SK-N-SH treated with all-trans-retinoic acid at 6 μM for 48 hours (cell line): ENCODE measurements at regions not wholly inside any gene's neighbourhood (a gene's known extent, or its start where the extent isn't known, plus 50 kb on each side); places are given as distances from the start of the nearest gene placed in this dataset.

ENCODE experiments used
- ATAC-seq: fragments of 200-7000 bp; cut with Tn5 transposase; 3 replicates; pipeline ENCODE4 v1.9.1; 2020; ENCODE audit warnings: mild to moderate bottlenecking, moderate library complexity
- BACH2 ChIP-seq: fragments of 250-450 bp; sonication (Bioruptor Pico); IDR thresholded peaks from 2 replicates; pipeline ENCODE4 v1.9.0; 2021; ENCODE audit warnings: mild to moderate bottlenecking, borderline replicate concordance
- CREB5 ChIP-seq: fragments of 250-450 bp; sonication (Bioruptor Pico); IDR thresholded peaks from 2 replicates; pipeline ENCODE4 v1.5.1; 2020; ENCODE audit warnings: low read depth, mild to moderate bottlenecking, moderate library complexity
- CSDC2 ChIP-seq: fragments of 250-450 bp; sonication (Bioruptor Pico); IDR thresholded peaks from 2 replicates; pipeline ENCODE4 v1.5.0; 2020; ENCODE audit warnings: mild to moderate bottlenecking, moderate library complexity
- ESRRG ChIP-seq: fragments of 250-450 bp; sonication (Bioruptor Pico); IDR thresholded peaks from 2 replicates; pipeline ENCODE4 v1.6.1; 2021; ENCODE audit warnings: mild to moderate bottlenecking
- GLIS3 ChIP-seq: fragments of 250-450 bp; sonication (Bioruptor Pico); IDR thresholded peaks from 2 replicates; pipeline ENCODE4 v1.5.0; 2020; ENCODE audit warnings: mild to moderate bottlenecking, moderate library complexity
- ISL1 ChIP-seq: fragments of 250-450 bp; sonication (Bioruptor Pico); IDR thresholded peaks from 2 replicates; pipeline ENCODE4 v2.1.2; 2022; ENCODE audit warnings: mild to moderate bottlenecking, moderate library complexity
- OSR1 ChIP-seq: fragments of 250-450 bp; sonication (Bioruptor Pico); IDR thresholded peaks from 2 replicates; pipeline ENCODE4 v1.8.0; 2022; ENCODE audit warnings: moderate library complexity, mild to moderate bottlenecking, inconsistent platforms
- PPARA ChIP-seq: fragments of 250-450 bp; sonication (Bioruptor Pico); IDR thresholded peaks from 2 replicates; pipeline ENCODE4 v1.5.0; 2020; ENCODE audit warnings: mild to moderate bottlenecking, borderline replicate concordance
- RARB ChIP-seq: fragments of 250-450 bp; sonication (Bioruptor Pico); IDR thresholded peaks from 2 replicates; pipeline ENCODE4 v1.8.0; 2021; ENCODE audit warnings: mild to moderate bottlenecking, moderate library complexity
- SNAI2 ChIP-seq: fragments of 250-450 bp; sonication (Bioruptor Pico); IDR thresholded peaks from 2 replicates; pipeline ENCODE4 v1.5.0; 2020; ENCODE audit warnings: mild to moderate bottlenecking, moderate library complexity
- TCF4 ChIP-seq: fragments of 250-450 bp; sonication (Bioruptor Pico); IDR thresholded peaks from 2 replicates; pipeline ENCODE4 v1.8.0; 2021; ENCODE audit warnings: mild to moderate bottlenecking, moderate library complexity, borderline replicate concordance
- TOX ChIP-seq: fragments of 250-450 bp; sonication (Bioruptor Pico); IDR thresholded peaks from 2 replicates; pipeline ENCODE4 v1.8.0; 2021; ENCODE audit warnings: mild to moderate bottlenecking, moderate library complexity, borderline replicate concordance
- ZC3H10 ChIP-seq: fragments of 250-450 bp; sonication (Bioruptor Pico); IDR thresholded peaks from 2 replicates; pipeline ENCODE4 v1.5.1; 2021; ENCODE audit warnings: mild to moderate bottlenecking, moderate library complexity
- ZFP3 ChIP-seq: fragments of 250-450 bp; sonication (Bioruptor Pico); IDR thresholded peaks from 2 replicates; pipeline ENCODE4 v1.5.0; 2020; ENCODE audit warnings: mild to moderate bottlenecking, moderate library complexity
- ZFP30 ChIP-seq: fragments of 450-650 bp; formaldehyde crosslinking; IDR thresholded peaks from 2 replicates; pipeline ENCODE4 v1.5.0; 2022; ENCODE audit warnings: mild to moderate bottlenecking, moderate library complexity
- ZNF565 ChIP-seq: fragments of 450-650 bp; formaldehyde crosslinking; conservative IDR thresholded peaks from 2 replicates; pipeline ENCODE4 v1.5.0; 2020; ENCODE audit warnings: low read depth, mild to moderate bottlenecking, moderate library complexity
- ZNF70 ChIP-seq: fragments of 450-650 bp; formaldehyde crosslinking; IDR thresholded peaks from 2 replicates; pipeline ENCODE4 v1.5.0; 2020; ENCODE audit warnings: mild to moderate bottlenecking, moderate library complexity
- ZNF8 ChIP-seq: fragments of 450-650 bp; formaldehyde crosslinking; IDR thresholded peaks from 2 replicates; pipeline ENCODE4 v1.5.0; 2020; ENCODE audit warnings: mild to moderate bottlenecking, moderate library complexity
- TF ChIP-seq, protein P1 (sequence below): fragments of 250-450 bp; sonication (Bioruptor Pico); IDR thresholded peaks from 2 replicates; pipeline ENCODE4 v1.8.0; 2020; ENCODE audit warnings: mild to moderate bottlenecking, moderate library complexity, borderline replicate concordance
- TF ChIP-seq, protein P2 (sequence below): fragments of 250-450 bp; sonication (Bioruptor Pico); IDR thresholded peaks from 2 replicates; pipeline ENCODE4 v1.5.1; 2021; ENCODE audit warnings: mild to moderate bottlenecking, moderate library complexity
- TF ChIP-seq, protein P3 (sequence below): fragments of 250-450 bp; sonication (Bioruptor Pico); IDR thresholded peaks from 2 replicates; pipeline ENCODE4 v1.5.0; 2020; ENCODE audit warnings: mild to moderate bottlenecking, moderate library complexity

DNA sequence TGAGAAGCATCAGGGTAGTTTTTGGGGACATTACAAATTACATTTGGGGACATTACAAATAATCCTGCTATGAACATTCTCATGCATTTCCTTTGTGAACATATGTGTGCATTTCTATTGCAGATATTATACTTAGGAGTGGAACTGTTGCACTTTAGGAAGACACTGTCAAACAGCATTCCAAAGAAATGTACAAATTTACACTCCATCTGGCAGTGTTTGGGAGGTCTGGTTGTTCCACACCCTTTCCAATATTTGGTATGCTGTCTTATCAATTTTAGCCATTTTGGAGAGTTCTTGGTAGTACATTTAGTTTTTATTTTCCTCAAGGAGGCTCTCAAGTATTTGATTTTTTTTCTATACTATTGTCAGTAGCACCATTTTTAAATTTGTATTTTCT lies 419.1 kb upstream of the ARHGEF26 start:
- TF ChIP-seq ESRRG (no peak), RARB (CRISPR knock-in tag) (no peak), PPARA (CRISPR knock-in tag) (no peak), ZC3H10 (CRISPR knock-in tag) (no peak), GLIS3 (CRISPR knock-in tag) (no peak), TOX (CRISPR knock-in tag) (no peak), ZNF565 (CRISPR knock-in tag) (no peak), TCF4 (CRISPR knock-in tag) (no peak), ZNF70 (CRISPR knock-in tag) (no peak), ZNF8 (CRISPR knock-in tag) (no peak), CSDC2 (CRISPR knock-in tag) (no peak), CREB5 (CRISPR knock-in tag) (no peak), SNAI2 (CRISPR knock-in tag) (no peak), ZFP3 (CRISPR knock-in tag) (no peak)
- TF ChIP-seq, protein P1, sequence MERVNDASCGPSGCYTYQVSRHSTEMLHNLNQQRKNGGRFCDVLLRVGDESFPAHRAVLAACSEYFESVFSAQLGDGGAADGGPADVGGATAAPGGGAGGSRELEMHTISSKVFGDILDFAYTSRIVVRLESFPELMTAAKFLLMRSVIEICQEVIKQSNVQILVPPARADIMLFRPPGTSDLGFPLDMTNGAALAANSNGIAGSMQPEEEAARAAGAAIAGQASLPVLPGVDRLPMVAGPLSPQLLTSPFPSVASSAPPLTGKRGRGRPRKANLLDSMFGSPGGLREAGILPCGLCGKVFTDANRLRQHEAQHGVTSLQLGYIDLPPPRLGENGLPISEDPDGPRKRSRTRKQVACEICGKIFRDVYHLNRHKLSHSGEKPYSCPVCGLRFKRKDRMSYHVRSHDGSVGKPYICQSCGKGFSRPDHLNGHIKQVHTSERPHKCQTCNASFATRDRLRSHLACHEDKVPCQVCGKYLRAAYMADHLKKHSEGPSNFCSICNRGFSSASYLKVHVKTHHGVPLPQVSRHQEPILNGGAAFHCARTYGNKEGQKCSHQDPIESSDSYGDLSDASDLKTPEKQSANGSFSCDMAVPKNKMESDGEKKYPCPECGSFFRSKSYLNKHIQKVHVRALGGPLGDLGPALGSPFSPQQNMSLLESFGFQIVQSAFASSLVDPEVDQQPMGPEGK (CRISPR knock-in tag): no peak
- TF ChIP-seq, protein P2, sequence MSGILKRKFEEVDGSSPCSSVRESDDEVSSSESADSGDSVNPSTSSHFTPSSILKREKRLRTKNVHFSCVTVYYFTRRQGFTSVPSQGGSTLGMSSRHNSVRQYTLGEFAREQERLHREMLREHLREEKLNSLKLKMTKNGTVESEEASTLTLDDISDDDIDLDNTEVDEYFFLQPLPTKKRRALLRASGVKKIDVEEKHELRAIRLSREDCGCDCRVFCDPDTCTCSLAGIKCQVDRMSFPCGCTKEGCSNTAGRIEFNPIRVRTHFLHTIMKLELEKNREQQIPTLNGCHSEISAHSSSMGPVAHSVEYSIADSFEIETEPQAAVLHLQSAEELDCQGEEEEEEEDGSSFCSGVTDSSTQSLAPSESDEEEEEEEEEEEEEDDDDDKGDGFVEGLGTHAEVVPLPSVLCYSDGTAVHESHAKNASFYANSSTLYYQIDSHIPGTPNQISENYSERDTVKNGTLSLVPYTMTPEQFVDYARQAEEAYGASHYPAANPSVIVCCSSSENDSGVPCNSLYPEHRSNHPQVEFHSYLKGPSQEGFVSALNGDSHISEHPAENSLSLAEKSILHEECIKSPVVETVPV (CRISPR knock-in tag): no peak
- TF ChIP-seq, protein P3, sequence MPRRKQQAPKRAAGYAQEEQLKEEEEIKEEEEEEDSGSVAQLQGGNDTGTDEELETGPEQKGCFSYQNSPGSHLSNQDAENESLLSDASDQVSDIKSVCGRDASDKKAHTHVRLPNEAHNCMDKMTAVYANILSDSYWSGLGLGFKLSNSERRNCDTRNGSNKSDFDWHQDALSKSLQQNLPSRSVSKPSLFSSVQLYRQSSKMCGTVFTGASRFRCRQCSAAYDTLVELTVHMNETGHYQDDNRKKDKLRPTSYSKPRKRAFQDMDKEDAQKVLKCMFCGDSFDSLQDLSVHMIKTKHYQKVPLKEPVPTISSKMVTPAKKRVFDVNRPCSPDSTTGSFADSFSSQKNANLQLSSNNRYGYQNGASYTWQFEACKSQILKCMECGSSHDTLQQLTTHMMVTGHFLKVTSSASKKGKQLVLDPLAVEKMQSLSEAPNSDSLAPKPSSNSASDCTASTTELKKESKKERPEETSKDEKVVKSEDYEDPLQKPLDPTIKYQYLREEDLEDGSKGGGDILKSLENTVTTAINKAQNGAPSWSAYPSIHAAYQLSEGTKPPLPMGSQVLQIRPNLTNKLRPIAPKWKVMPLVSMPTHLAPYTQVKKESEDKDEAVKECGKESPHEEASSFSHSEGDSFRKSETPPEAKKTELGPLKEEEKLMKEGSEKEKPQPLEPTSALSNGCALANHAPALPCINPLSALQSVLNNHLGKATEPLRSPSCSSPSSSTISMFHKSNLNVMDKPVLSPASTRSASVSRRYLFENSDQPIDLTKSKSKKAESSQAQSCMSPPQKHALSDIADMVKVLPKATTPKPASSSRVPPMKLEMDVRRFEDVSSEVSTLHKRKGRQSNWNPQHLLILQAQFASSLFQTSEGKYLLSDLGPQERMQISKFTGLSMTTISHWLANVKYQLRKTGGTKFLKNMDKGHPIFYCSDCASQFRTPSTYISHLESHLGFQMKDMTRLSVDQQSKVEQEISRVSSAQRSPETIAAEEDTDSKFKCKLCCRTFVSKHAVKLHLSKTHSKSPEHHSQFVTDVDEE (CRISPR knock-in tag): no peak
- no peak for ATAC-seq

DNA sequence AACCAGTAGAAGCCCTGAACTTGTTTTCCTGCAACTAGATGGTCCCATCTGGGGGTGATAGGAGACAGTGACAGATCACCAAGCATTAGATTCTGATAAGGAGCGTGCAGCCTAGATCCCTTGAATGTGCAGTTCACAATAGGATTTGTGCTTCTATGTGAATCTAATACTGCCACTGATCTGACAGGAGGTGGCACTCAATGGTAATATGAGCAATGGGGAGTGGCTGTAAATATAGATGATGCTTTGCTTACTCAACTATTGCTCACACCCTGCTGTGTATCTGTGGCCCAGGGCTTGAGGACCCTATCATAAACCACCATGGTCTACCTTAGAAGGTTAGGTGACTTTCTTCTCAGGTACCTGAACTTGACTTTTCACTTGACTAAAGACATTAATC lies 417.1 kb upstream of the ARHGEF26 start:
- TF ChIP-seq ZFP30 (CRISPR knock-in tag) (no peak), PPARA (CRISPR knock-in tag) (no peak), ZNF70 (CRISPR knock-in tag) (no peak), BACH2 (no peak)
- no peak for ATAC-seq

- TF ChIP-seq ISL1 (CRISPR knock-in tag) (no peak), ZFP3 (CRISPR knock-in tag) (no peak), ZNF70 (CRISPR knock-in tag) (no peak), OSR1 (no peak), RARB (CRISPR knock-in tag) (no peak)
- no peak for ATAC-seq
Measured at GRCh38 chr3:153706706-153707105, 414.5 kb upstream of the ARHGEF26 start.

- no peak for ATAC-seq
- TF ChIP-seq TCF4 (CRISPR knock-in tag): no peak
- TF ChIP-seq, protein P1 (CRISPR knock-in tag): no peak
- TF ChIP-seq PPARA (CRISPR knock-in tag): no peak
- no peak for TF ChIP-seq ZFP3 (CRISPR knock-in tag)
- no peak for TF ChIP-seq ESRRG
- no peak for TF ChIP-seq ISL1 (CRISPR knock-in tag)
- TF ChIP-seq ZFP30 (CRISPR knock-in tag): no peak
- TF ChIP-seq ZNF8 (CRISPR knock-in tag): no peak
- TF ChIP-seq OSR1: no peak
- TF ChIP-seq, protein P2 (CRISPR knock-in tag): no peak
- TF ChIP-seq SNAI2 (CRISPR knock-in tag): no peak
- no peak for TF ChIP-seq CSDC2 (CRISPR knock-in tag)
- TF ChIP-seq, protein P3 (CRISPR knock-in tag): no peak
- TF ChIP-seq ZNF70 (CRISPR knock-in tag): no peak
- TF ChIP-seq, all 23 proteins: peak for 0
Measured at GRCh38 chr3:153714016-153714415, 407.2 kb upstream of the ARHGEF26 start.
